Liver (tissue), 8 donors: ENCODE measurements at regions not wholly inside any gene's neighbourhood (a gene's known extent, or its start where the extent isn't known, plus 50 kb on each side); places are given as distances from the start of the nearest gene placed in this dataset.

Experiments
- DNase-seq: peaks from one replicate; pipeline ENCODE4 v3.0.0-alpha.2; 2017; ENCODE audit warnings: low spot score
- H3K27ac ChIP-seq, 2 donors: one replicate each; pipeline ENCODE4 v1.7.0; 2013; ENCODE audit warnings: inconsistent platforms in 2 of 2, low read length in 2 of 2, control low read depth in 1 of 2, low read depth in 1 of 2, mild to moderate bottlenecking in 1 of 2
- H3K27me3 ChIP-seq, 4 donors: one replicate each; pipeline versions ENCODE4 v1.6.1 to v1.7.0; 2013; ENCODE audit warnings: low read length in 3 of 4, inconsistent platforms in 1 of 4, mild to moderate bottlenecking in 1 of 4, moderate library complexity in 1 of 4; ENCODE audit not compliant: control insufficient read depth in 4 of 4, insufficient read depth in 4 of 4
- H3K36me3 ChIP-seq, 4 donors: one replicate each; pipeline versions ENCODE4 v1.6.1 to v1.7.0; 2013; ENCODE audit warnings: low read length in 3 of 4, mild to moderate bottlenecking in 3 of 4, low read depth in 1 of 4, moderate library complexity in 1 of 4; ENCODE audit not compliant: control insufficient read depth in 4 of 4, insufficient read depth in 3 of 4
- H3K4me1 ChIP-seq, 4 donors: one replicate each; pipeline versions ENCODE4 v1.6.1 to v1.7.0; 2013; ENCODE audit warnings: low read length in 3 of 4, mild to moderate bottlenecking in 3 of 4, moderate library complexity in 1 of 4; ENCODE audit not compliant: control insufficient read depth in 4 of 4, insufficient read depth in 4 of 4
- H3K4me3 ChIP-seq, 3 donors: one replicate each; pipeline versions ENCODE4 v1.6.1 to v1.7.0; 2013; ENCODE audit warnings: low read length in 3 of 3, control low read depth in 1 of 3, low read depth in 1 of 3, mild to moderate bottlenecking in 1 of 3
- H3K9ac ChIP-seq, 2 donors: one replicate each; pipeline ENCODE4 v1.7.0; 2013; ENCODE audit warnings: low read length in 2 of 2, mild to moderate bottlenecking in 2 of 2, moderate library complexity in 2 of 2, control low read depth in 1 of 2, low read depth in 1 of 2
- H3K9me3 ChIP-seq, 4 donors: one replicate each; pipeline versions ENCODE4 v1.6.1 to v1.7.0; 2013; ENCODE audit warnings: low read length in 3 of 4; ENCODE audit not compliant: control insufficient read depth in 4 of 4
- CTCF ChIP-seq: fragments of 150-350 bp; IDR thresholded peaks from 2 replicates; pipeline ENCODE4 v1.5.1; 2017; ENCODE audit warnings: improper control_type of control experiment, low read depth, low read length; ENCODE audit not compliant: missing input control
- EGR1 ChIP-seq, 2 donors: IDR thresholded peaks; 2 replicates each; pipeline ENCODE4 v1.6.1; 2016 to 2018; ENCODE audit warnings: antibody characterized with exemption in 2 of 2, low read depth in 2 of 2
- FOXA1 ChIP-seq: IDR thresholded peaks from 2 replicates; pipeline ENCODE4 v1.6.1; 2016; ENCODE audit warnings: antibody characterized with exemption
- FOXA2 ChIP-seq: IDR thresholded peaks from 2 replicates; pipeline ENCODE4 v1.6.1; 2016; ENCODE audit warnings: antibody characterized with exemption
- HNF4A ChIP-seq, 2 donors: conservative IDR thresholded peaks; 2 replicates each; pipeline ENCODE4 v1.6.1; 2016; ENCODE audit warnings: antibody characterized with exemption in 2 of 2, mild to moderate bottlenecking in 2 of 2
- HNF4G ChIP-seq: IDR thresholded peaks from 2 replicates; pipeline ENCODE4 v1.6.1; 2016; ENCODE audit warnings: antibody characterized with exemption
- NR2F2 ChIP-seq: IDR thresholded peaks from 2 replicates; pipeline ENCODE4 v1.6.1; 2016; ENCODE audit warnings: antibody characterized with exemption
- RXRA ChIP-seq, 2 donors: IDR thresholded peaks; 2 replicates each; pipeline ENCODE4 v1.6.1; 2017 to 2018; ENCODE audit warnings: antibody characterized with exemption in 2 of 2, mild to moderate bottlenecking in 1 of 2
- SP1 ChIP-seq: IDR thresholded peaks from 2 replicates; pipeline ENCODE4 v1.6.1; 2018; ENCODE audit warnings: antibody characterized with exemption, mild to moderate bottlenecking
- ZBTB33 ChIP-seq: IDR thresholded peaks from 2 replicates; pipeline ENCODE4 v1.6.1; 2016; ENCODE audit warnings: antibody characterized with exemption
- WGBS: extraction: QIAGEN DNeasy Blood & Tissue Kit; methylation state at CpG from one replicate; pipeline ENCODE4 v1.1.7; 2013; 5-methylcytosine and 5-hydroxymethylcytosine counted together
- donor health status: healthy.
- donor health status: healthy.
- donor health status: healthy.
- donor health status: healthy.
- donor health status: healthy.

- TF ChIP-seq CTCF (no peak), EGR1 (IDR thresholded peaks at IDR 0.05; ENCODE audit: low read depth in 2 of 2) (no peak), HNF4A (conservative IDR thresholded peaks at IDR 0.05) (no peak), FOXA2 (no peak)
Observed at GRCh38 chr18:78457731-78458130, 521.9 kb upstream of the SALL3 start (continued).

GRCh38 chr18:78458356-78458755 is 521.3 kb upstream of the SALL3 start:
- no peak overlapping the region for H3K4me3 ChIP-seq
- TF ChIP-seq CTCF (no peak), HNF4G (no peak), RXRA (IDR thresholded peaks at IDR 0.05) (no peak), FOXA1 (no peak)
- no peak overlapping the region for H3K9ac ChIP-seq
- peaks cover 0 to 3% (median 0%) of the 10 kb centered on the region in 4 donors for H3K27me3 ChIP-seq
- H3K36me3 ChIP-seq: no peaks in the 10 kb centered on the region
- H3K9me3 ChIP-seq: peaks cover 0 to 3% (median 0%) of the 10 kb centered on the region in 4 donors
- H3K4me1 ChIP-seq: no peaks in the 10 kb centered on the region
- DNase-seq: no peak
- 72% methylated on average over 4 of the region's 4 CpGs for WGBS
- no peak overlapping the region for H3K27ac ChIP-seq

GRCh38 chr18:78459668-78460067 is 520.0 kb upstream of the SALL3 start:
- no peak overlapping the region for H3K4me3 ChIP-seq
- no peaks in the 10 kb centered on the region for H3K4me1 ChIP-seq
- no peak for TF ChIP-seq NR2F2
- no peak for TF ChIP-seq SP1
- DNase-seq: no peak
- WGBS: 34% methylated on average over 3 of the region's 3 CpGs
- no peaks in the 10 kb centered on the region for H3K36me3 ChIP-seq
- no peak overlapping the region for H3K9ac ChIP-seq
- peaks cover 0 to 3% (median 0%) of the 10 kb centered on the region in 4 donors for H3K27me3 ChIP-seq
- peaks cover 0 to 4% (median 2%) of the 10 kb centered on the region in 4 donors for H3K9me3 ChIP-seq
- H3K27ac ChIP-seq: no peak overlapping the region

GRCh38 chr18:78460558-78460957 is 519.1 kb upstream of the SALL3 start:
- TF ChIP-seq HNF4A (conservative IDR thresholded peaks at IDR 0.05) (no peak), CTCF (no peak), ZBTB33 (no peak), EGR1 (IDR thresholded peaks at IDR 0.05; ENCODE audit: low read depth in 2 of 2) (no peak), RXRA (IDR thresholded peaks at IDR 0.05) (no peak)
- Histone ChIP-seq H3K27ac (no peak overlapping the region), H3K9ac (no peak overlapping the region), H3K4me3 (no peak overlapping the region), H3K4me1 (no peaks in the 10 kb centered on the region), H3K36me3 (no peaks in the 10 kb centered on the region), H3K27me3 (peaks cover 0 to 3% (median 0%) of the 10 kb centered on the region in 4 donors), H3K9me3 (peaks cover 0 to 4% (median 2%) of the 10 kb centered on the region in 4 donors)
- no peak for DNase-seq
- WGBS: 55% methylated on average over 3 of the region's 3 CpGs
